K562 (cell line): ENCODE measurements at regions not wholly inside any gene's neighbourhood (a gene's known extent, or its start where the extent isn't known, plus 50 kb on each side); places are given as distances from the start of the nearest gene placed in this dataset.

Experiments
- ATAC-seq: fragments of 200-7000 bp; cut with Tn5 transposase; 3 replicates; pipeline ENCODE4 v1.9.1; 2020; ENCODE audit warnings: moderate library complexity
- BruUV-seq: library from RNA; stranded (reverse); fragments of 400-500 nt; replicated peaks from 2 replicates; lab custom pipeline; 2021; lab: Mats Ljungman, UMichigan
- CTCF ChIA-PET: fragments of 300-600 bp; formaldehyde crosslinking; extraction: SDS; loops from one replicate; lab custom pipeline; 2021; ENCODE audit warnings: low intra/inter-chr PET ratio; lab: Yijun Ruan, JAX
- POLR2A ChIA-PET: fragments of 300-600, 350-650 bp; sonication (Branson Sonifier 250); formaldehyde crosslinking; extraction: SDS; loops from one replicate; lab custom pipeline; 2021; ENCODE audit warnings: antibody characterized with exemption, inconsistent platforms; lab: Yijun Ruan, JAX
- DNase-seq, 4 experiments: peaks; one replicate each; pipeline versions ENCODE4 v3.0.0 to v3.0.0-alpha.2; 2011 to 2018; ENCODE audit warnings: low spot score in 3 of 4, mixed read lengths in 3 of 4; ENCODE audit errors: extremely low read depth in 1 of 4
- FAIRE-seq: peaks from 2 replicates; lab custom pipeline; 2011; peaks lifted over from hg19 to GRCh38; lab: Jason Lieb, UNC
- H2AFZ ChIP-seq: 2 replicates; pipeline ENCODE4 v1.6.0; 2011; ENCODE audit warnings: low read depth, low read length, control low read depth, inconsistent platforms
- H3K27ac ChIP-seq: fragments of 200-600 bp; 3 replicates; pipeline ENCODE4 v1.8.0; 2011; ENCODE audit warnings: low read depth, mild to moderate bottlenecking, control low read depth, inconsistent platforms, low read length, moderate library complexity, mixed read lengths; ENCODE audit errors: extremely low read depth
- H3K27me3 ChIP-seq, 2 experiments: fragments of 300-600 bp in 1 of 2; 2 replicates in 1 of 2; 3 replicates in 1 of 2; pipeline versions ENCODE4 v1.6.0 to v1.8.0; 2011; ENCODE audit warnings: inconsistent platforms in 2 of 2, low read length in 2 of 2, mild to moderate bottlenecking in 1 of 2, mixed read lengths in 1 of 2, moderate library complexity in 1 of 2; ENCODE audit not compliant: control insufficient read depth in 2 of 2, insufficient read depth in 2 of 2
- H3K36me3 ChIP-seq: fragments of 300-600 bp; 3 replicates; pipeline ENCODE4 v1.8.0; 2011; ENCODE audit warnings: mild to moderate bottlenecking, low read length, inconsistent platforms; ENCODE audit not compliant: control insufficient read depth, insufficient read depth
- H3K4me1 ChIP-seq, 2 experiments: fragments of 200-600 bp in 1 of 2; replicated peaks in 1 of 2; 2 replicates in 1 of 2; 3 replicates in 1 of 2; pipeline versions ENCODE4 v1.5.1 to v1.8.0; 2011; ENCODE audit warnings: inconsistent platforms in 2 of 2, low read length in 2 of 2, mild to moderate bottlenecking in 1 of 2, mixed read lengths in 1 of 2, moderate library complexity in 1 of 2; ENCODE audit not compliant: control insufficient read depth in 2 of 2, insufficient read depth in 2 of 2
- H3K4me2 ChIP-seq: 2 replicates; pipeline ENCODE4 v1.6.1; 2011; ENCODE audit warnings: low read length, control low read depth, inconsistent platforms, mixed read lengths; ENCODE audit not compliant: insufficient read depth
- H3K4me3 ChIP-seq: fragments of 200-600 bp; sonication (generic), shearing (Covaris generic); 2 replicates; pipeline ENCODE4 v1.5.1; 2016; ENCODE audit warnings: control low read depth, inconsistent platforms
- H3K79me2 ChIP-seq: fragments of 200-600 bp; 3 replicates; pipeline ENCODE4 v1.8.0; 2011; ENCODE audit warnings: low read length, inconsistent platforms; ENCODE audit not compliant: control insufficient read depth, insufficient read depth
- H3K9ac ChIP-seq, 2 experiments: 2 replicates each; pipeline versions ENCODE4 v1.6.0 to v1.6.1; 2011; ENCODE audit warnings: low read depth in 2 of 2, low read length in 2 of 2, control low read depth in 1 of 2, inconsistent platforms in 1 of 2, mild to moderate bottlenecking in 1 of 2, mixed read lengths in 1 of 2; ENCODE audit not compliant: insufficient read depth in 1 of 2
- H3K9me1 ChIP-seq: one replicate; pipeline ENCODE4 v1.6.0; 2011; ENCODE audit warnings: inconsistent platforms, mild to moderate bottlenecking, low read length, moderate library complexity; ENCODE audit not compliant: control insufficient read depth, insufficient read depth
- H3K9me3 ChIP-seq: replicated peaks from 2 replicates; pipeline ENCODE4 v1.5.1; 2011; ENCODE audit warnings: low read depth, low read length, inconsistent platforms; ENCODE audit not compliant: control insufficient read depth, insufficient read depth
- H4K20me1 ChIP-seq: replicated peaks from 2 replicates; pipeline ENCODE4 v1.6.1; 2011; ENCODE audit warnings: low read length, inconsistent platforms, mixed read lengths; ENCODE audit not compliant: control insufficient read depth, insufficient read depth
- BCOR ChIP-seq: fragments of 450-650 bp; IDR thresholded peaks from 2 replicates; pipeline ENCODE4 v1.6.1; 2016
- BHLHE40 ChIP-seq: IDR thresholded peaks from 2 replicates; pipeline ENCODE4 v1.6.1; 2011; ENCODE audit warnings: low read length, improper control_type of control experiment
- BRF2 ChIP-seq: IDR thresholded peaks from 3 replicates; pipeline ENCODE4 v1.6.1; 2011; ENCODE audit warnings: borderline replicate concordance, mild to moderate bottlenecking; ENCODE audit not compliant: insufficient read length, insufficient read depth
- CBFA2T3 ChIP-seq: fragments of 450-650 bp; IDR thresholded peaks from 2 replicates; pipeline ENCODE4 v1.6.1; 2017
- CCAR2 ChIP-seq: fragments of 200-400 bp; formaldehyde crosslinking; IDR thresholded peaks from 2 replicates; pipeline ENCODE4 v1.6.1; 2017; ENCODE audit warnings: mild to moderate bottlenecking, low read depth, low read length
- CTCFL ChIP-seq: IDR thresholded peaks from 2 replicates; pipeline ENCODE4 v1.6.1; 2011; ENCODE audit warnings: borderline replicate concordance, low read depth, mild to moderate bottlenecking, moderate library complexity, low read length; ENCODE audit not compliant: insufficient read depth, poor library complexity, severe bottlenecking
- E2F6 ChIP-seq, 2 experiments: IDR thresholded peaks; 2 replicates each; pipeline ENCODE4 v1.6.1; 2011; ENCODE audit warnings: borderline replicate concordance in 1 of 2, control low read depth in 1 of 2, low read depth in 1 of 2, low read length in 1 of 2, mild to moderate bottlenecking in 1 of 2, mixed read lengths in 1 of 2, moderate library complexity in 1 of 2; ENCODE audit not compliant: insufficient read depth in 1 of 2, insufficient read length in 1 of 2, poor library complexity in 1 of 2, severe bottlenecking in 1 of 2; ENCODE audit errors: extremely low read depth in 1 of 2
- ETV1 ChIP-seq: fragments of 450-650 bp; conservative IDR thresholded peaks from 2 replicates; pipeline ENCODE4 v1.6.1; 2016; ENCODE audit warnings: missing genetic modification characterization, control low read depth, low read depth, missing compliant biosample characterization
- FOXK2 ChIP-seq, 2 experiments: fragments of 450-650 bp; IDR thresholded peaks in 1 of 2; conservative IDR thresholded peaks in 1 of 2; 2 replicates each; pipeline ENCODE4 v1.6.1; 2016; ENCODE audit warnings: low read depth in 2 of 2, mild to moderate bottlenecking in 1 of 2
- HSF4 ChIP-seq: fragments of 250-450 bp; sonication (Bioruptor Pico); IDR thresholded peaks from 2 replicates; pipeline ENCODE4 v2.1.2; 2022; ENCODE audit warnings: mild to moderate bottlenecking, moderate library complexity, borderline replicate concordance
- MECOM ChIP-seq: fragments of 250-450 bp; sonication (Bioruptor Pico); IDR thresholded peaks from 2 replicates; pipeline ENCODE4 v1.8.0; 2022; ENCODE audit warnings: inconsistent platforms
- MEF2D ChIP-seq: conservative IDR thresholded peaks from 2 replicates; pipeline ENCODE4 v1.6.1; 2016; ENCODE audit warnings: low read depth, missing genetic modification characterization, missing compliant biosample characterization
- RUNX1 ChIP-seq: sonication (generic); IDR thresholded peaks from 2 replicates; pipeline ENCODE4 v1.6.1; 2016; ENCODE audit warnings: antibody characterized with exemption, low read depth
- TAF1 ChIP-seq: IDR thresholded peaks from 2 replicates; pipeline ENCODE4 v1.6.1; 2011; ENCODE audit warnings: mild to moderate bottlenecking, low read length, moderate library complexity; ENCODE audit not compliant: insufficient read depth, control insufficient read depth, severe bottlenecking; ENCODE audit errors: extremely low read depth
- ZNF133 ChIP-seq: fragments of 250-450 bp; sonication (Bioruptor Pico); IDR thresholded peaks from 2 replicates; pipeline ENCODE4 v1.4.0; 2020; ENCODE audit warnings: mild to moderate bottlenecking
- ZNF512 ChIP-seq: IDR thresholded peaks from 2 replicates; pipeline ENCODE4 v1.6.1; 2016; ENCODE audit warnings: missing genetic modification characterization, missing compliant biosample characterization
- ZNF644 ChIP-seq: fragments of 200-800 bp; sonication (Bioruptor generic); IDR thresholded peaks from 2 replicates; pipeline ENCODE4 v1.6.1; 2016; ENCODE audit warnings: low read depth, missing genetic modification characterization, missing compliant biosample characterization
- WGBS: fragments of 100-300 bp; shearing (Covaris generic); methylation state at CpG from one replicate; pipeline ENCODE4 v1.1.6; 2016; ENCODE audit warnings: low coverage, mixed read lengths; ENCODE audit not compliant: insufficient coverage; ENCODE audit errors: missing lambda C conversion rate; 5-methylcytosine and 5-hydroxymethylcytosine counted together
- in situ Hi-C: fragments of 300-500 bp; cut with MboI; formaldehyde crosslinking; loops from 4 replicates; pipeline ENCODE4 v1.15.0; 2018; ENCODE audit warnings: inconsistent platforms, mixed read lengths
- intact Hi-C: fragments of 100-400 bp; cut with micrococcal nuclease; formaldehyde crosslinking; loops from 2 replicates; pipeline ENCODE4 v1.14.2; 2022

- peaks cover 14 to 30% of the 10 kb centered on the region in 2 experiments for H3K27me3 ChIP-seq
- DNase-seq: no peak
- in situ Hi-C loops: no loop called here
- H3K9ac ChIP-seq: no peak overlapping the region
- CTCF ChIA-PET: no interaction called here
- H3K4me2 ChIP-seq: no peak overlapping the region
- TF ChIP-seq RUNX1: no peak
- TF ChIP-seq ZNF644 (tag): no peak
- TF ChIP-seq FOXK2 (conservative IDR thresholded peaks at IDR 0.05 in 1 of 2, IDR thresholded peaks at IDR 0.05 in 1 of 2; ENCODE audit: low read depth in 2 of 2): no peak
- TF ChIP-seq BHLHE40: no peak
- TF ChIP-seq TAF1: no peak
- TF ChIP-seq ZNF512 (tag): no peak
- TF ChIP-seq BCOR: no peak
- no peak for TF ChIP-seq CTCFL
- TF ChIP-seq E2F6 (IDR thresholded peaks at IDR 0.05; ENCODE audit: borderline replicate concordance in 1 of 2, extremely low read depth in 1 of 2, insufficient read depth in 1 of 2, insufficient read length in 1 of 2, low read depth in 1 of 2, low read length in 1 of 2, poor library complexity in 1 of 2, severe bottlenecking in 1 of 2): no peak
- TF ChIP-seq MECOM (CRISPR knock-in tag): no peak
- no peak for TF ChIP-seq ZNF133
- TF ChIP-seq CCAR2: no peak
- no peak for TF ChIP-seq HSF4
- TF ChIP-seq CBFA2T3: no peak
- TF ChIP-seq BRF2: no peak
- TF ChIP-seq ETV1 (tag): no peak
- no peak for TF ChIP-seq MEF2D
- TF ChIP-seq, all 486 proteins: peak for 0
- Histone ChIP-seq H3K9me1 (no peaks in the 10 kb centered on the region), H2AFZ (no peak overlapping the region), H3K79me2 (no peaks in the 10 kb centered on the region), H3K4me3 (no peak overlapping the region), H3K36me3 (no peaks in the 10 kb centered on the region), H3K9me3 (0 out of 2 replicates have a peak, but pooled peaks cover 2% of the 10 kb centered on the region), H3K27ac (no peak overlapping the region), H3K4me1 (peaks cover 10 to 11% of the 10 kb centered on the region in 2 experiments), H4K20me1 (no peaks in the 10 kb centered on the region)
- no TSS peak for BruUV-seq
- POLR2A ChIA-PET: interaction anchor here (0.9 to 1.1 kb wide), 2 partner anchors 59 to 299 kb away, joined by 3 read pairs; no protein-coding TSS in a partner anchor
- WGBS: 6% methylated on average over 7 of the region's 7 CpGs
- no peak for FAIRE-seq
- no peak for ATAC-seq
- intact Hi-C loops: loop anchor here (5.0 kb wide), 1 partner anchor 321 kb away; no protein-coding TSS in a partner anchor
These were observed 54.8 kb upstream of the BMP6 start for GRCh38 chr6:7671076-7671475.
